ENCODE measurements at regions not wholly inside any gene's neighbourhood (a gene's known extent, or its start where the extent isn't known, plus 50 kb on each side); places are given as distances from the start of the nearest gene placed in this dataset.

DNA sequence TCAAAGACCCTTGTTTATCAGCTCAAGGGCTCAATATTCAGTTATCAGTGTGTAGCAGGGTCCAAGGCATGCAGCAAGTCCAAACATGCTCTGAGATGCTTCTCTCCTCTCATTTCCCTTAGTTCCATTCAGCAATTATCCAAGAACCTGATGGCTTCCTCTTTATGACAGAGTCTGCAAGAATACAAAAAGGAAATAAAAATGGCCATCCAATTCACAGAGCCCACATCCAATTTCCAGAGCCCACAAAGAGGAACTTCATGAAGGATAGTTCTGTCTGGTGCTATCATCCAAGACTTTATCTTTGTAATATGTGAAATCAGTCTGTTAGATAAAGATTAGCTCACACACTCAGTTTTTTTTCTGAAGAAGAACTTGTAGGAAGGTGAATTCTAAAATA is 217.2 kb downstream of the LACC1 start:
- no peak for DNase-seq (ENCODE audit: low read depth in 1 of 2, low spot score in 1 of 2)
- no peaks in the 10 kb centered on the region for H3K9me3 ChIP-seq (ENCODE audit: low read depth)
- H3K4me1 ChIP-seq (ENCODE audit: low read depth): peaks cover 6% of the 10 kb centered on the region
- TF ChIP-seq, protein P1, sequence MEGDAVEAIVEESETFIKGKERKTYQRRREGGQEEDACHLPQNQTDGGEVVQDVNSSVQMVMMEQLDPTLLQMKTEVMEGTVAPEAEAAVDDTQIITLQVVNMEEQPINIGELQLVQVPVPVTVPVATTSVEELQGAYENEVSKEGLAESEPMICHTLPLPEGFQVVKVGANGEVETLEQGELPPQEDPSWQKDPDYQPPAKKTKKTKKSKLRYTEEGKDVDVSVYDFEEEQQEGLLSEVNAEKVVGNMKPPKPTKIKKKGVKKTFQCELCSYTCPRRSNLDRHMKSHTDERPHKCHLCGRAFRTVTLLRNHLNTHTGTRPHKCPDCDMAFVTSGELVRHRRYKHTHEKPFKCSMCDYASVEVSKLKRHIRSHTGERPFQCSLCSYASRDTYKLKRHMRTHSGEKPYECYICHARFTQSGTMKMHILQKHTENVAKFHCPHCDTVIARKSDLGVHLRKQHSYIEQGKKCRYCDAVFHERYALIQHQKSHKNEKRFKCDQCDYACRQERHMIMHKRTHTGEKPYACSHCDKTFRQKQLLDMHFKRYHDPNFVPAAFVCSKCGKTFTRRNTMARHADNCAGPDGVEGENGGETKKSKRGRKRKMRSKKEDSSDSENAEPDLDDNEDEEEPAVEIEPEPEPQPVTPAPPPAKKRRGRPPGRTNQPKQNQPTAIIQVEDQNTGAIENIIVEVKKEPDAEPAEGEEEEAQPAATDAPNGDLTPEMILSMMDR (IDR thresholded peaks at IDR 0.05; ENCODE audit: low read depth, low read length): no peak
- no peaks in the 10 kb centered on the region for H3K36me3 ChIP-seq
- no peak overlapping the region for H3K27ac ChIP-seq
- H3K27me3 ChIP-seq: no peaks in the 10 kb centered on the region
- H3K4me3 ChIP-seq: no peak overlapping the region

DNA sequence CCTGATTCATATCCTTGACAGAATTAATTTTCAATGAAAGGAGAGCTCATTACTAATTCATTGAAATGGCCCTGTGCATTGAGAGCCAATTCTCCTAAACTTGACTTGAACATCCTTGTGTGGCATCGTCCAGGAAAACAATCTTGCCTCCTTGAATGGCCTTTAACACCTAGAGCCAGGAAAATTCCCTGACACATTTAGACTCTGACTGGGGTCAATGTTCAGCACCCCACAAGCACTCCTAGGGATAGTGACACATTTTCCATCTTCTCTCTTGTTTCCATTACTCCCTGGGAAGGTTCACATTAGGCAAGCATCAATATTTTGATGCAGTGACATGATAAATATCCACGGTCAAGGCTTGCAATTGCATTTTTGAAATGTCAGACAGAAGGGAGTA is 218.9 kb downstream of the LACC1 start:
- DNase-seq (ENCODE audit: low read depth in 1 of 2, low spot score in 1 of 2): no peak
- TF ChIP-seq, protein P1 (IDR thresholded peaks at IDR 0.05; ENCODE audit: low read depth, low read length): no peak
- H3K4me3 ChIP-seq: no peak overlapping the region

DNA sequence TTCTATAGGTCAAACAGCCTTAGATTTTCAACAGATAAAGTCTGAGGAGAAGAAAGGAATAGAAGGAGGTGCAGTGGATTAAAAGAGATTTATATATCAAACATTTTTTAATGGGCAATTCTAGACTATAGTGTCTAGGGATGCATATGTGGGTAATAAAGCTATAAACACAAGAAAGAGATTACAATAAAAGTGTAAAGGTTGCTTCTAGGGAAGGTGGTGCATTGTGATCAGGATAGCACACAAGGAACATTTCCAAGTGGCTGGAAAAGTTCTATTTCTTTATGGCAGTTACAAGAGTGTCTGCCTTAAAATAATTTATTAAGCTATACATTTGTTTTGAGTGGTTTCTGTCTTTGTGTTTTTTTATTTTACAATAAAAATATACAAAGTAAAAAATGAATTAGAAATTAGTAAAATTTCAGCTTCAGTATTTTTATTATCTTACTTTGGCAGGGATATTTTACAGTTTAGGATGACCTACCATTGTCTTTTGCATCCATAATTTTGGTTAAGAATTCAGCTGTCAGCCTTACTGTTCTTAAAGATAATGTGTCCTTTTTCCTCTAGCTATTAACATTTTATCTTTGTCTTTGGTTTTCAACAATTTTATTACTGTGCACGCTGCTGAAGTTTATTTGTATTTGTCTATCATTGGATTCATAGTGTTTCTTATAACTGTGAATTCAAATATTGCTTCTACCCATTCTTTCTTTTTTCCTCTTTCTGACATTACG is 221.8 kb downstream of the LACC1 start:
- no peaks in the 10 kb centered on the region for H3K36me3 ChIP-seq
- TF ChIP-seq, protein P1 (IDR thresholded peaks at IDR 0.05; ENCODE audit: low read depth, low read length): no peak
- H3K27me3 ChIP-seq: no peaks in the 10 kb centered on the region
- H3K27ac ChIP-seq: no peak overlapping the region
- no peaks in the 10 kb centered on the region for H3K9me3 ChIP-seq (ENCODE audit: low read depth)
- H3K4me3 ChIP-seq: no peak overlapping the region
- DNase-seq (ENCODE audit: low read depth in 1 of 2, low spot score in 1 of 2): no peak
- H3K4me1 ChIP-seq (ENCODE audit: low read depth): peaks cover 39% of the 10 kb centered on the region

More for the DNA sequence above, 218.9 kb downstream of the LACC1 start:
- Histone ChIP-seq H3K9me3 (ENCODE audit: low read depth) (no peaks in the 10 kb centered on the region), H3K27ac (no peak overlapping the region), H3K27me3 (no peaks in the 10 kb centered on the region), H3K36me3 (no peaks in the 10 kb centered on the region), H3K4me1 (ENCODE audit: low read depth) (peaks cover 12% of the 10 kb centered on the region)

DNA sequence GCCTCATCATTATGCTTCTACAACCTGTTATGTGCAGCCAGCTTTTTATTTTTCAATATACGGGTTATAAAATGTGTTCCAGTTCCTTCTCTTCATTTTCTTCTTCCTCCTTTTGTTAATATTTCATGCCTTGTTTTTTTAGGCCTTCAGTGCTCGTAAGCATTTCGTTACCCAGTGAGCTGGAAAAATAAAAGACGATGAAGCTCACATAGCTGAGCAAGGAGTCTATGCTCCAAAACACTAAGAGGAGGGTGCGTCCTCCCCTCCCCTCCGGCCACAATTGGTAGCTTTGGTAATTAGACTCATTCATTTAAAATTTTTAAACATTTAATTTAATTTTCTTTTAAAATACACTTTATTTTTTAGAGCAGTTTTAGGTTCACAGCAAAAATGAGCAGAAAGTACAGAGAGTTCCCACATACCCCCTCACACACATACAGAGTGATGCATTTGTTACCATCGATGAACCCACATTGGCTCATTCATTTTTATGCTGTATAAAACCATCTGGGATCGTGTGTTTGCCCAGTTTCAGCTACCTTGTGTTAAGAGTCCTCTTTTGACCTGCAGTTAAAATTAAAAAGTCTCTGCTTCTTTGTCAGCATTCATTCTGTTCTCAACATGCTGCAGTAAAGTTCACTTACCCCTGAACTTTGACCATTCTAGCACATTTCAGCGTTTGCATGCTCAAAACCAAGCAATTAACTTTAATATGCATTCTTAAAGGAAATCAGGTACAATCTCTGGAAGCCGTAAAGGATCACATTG is 223.9 kb downstream of the LACC1 start:
- no peak overlapping the region for H3K4me3 ChIP-seq
- H3K4me1 ChIP-seq (ENCODE audit: low read depth): peaks cover 49% of the 10 kb centered on the region
- H3K9me3 ChIP-seq (ENCODE audit: low read depth): no peaks in the 10 kb centered on the region
- peak overlapping the region; percentile 97 for H3K27ac ChIP-seq
- H3K36me3 ChIP-seq: no peaks in the 10 kb centered on the region
- H3K27me3 ChIP-seq: no peaks in the 10 kb centered on the region
- DNase-seq (ENCODE audit: low read depth in 1 of 2, low spot score in 1 of 2): no peak
- TF ChIP-seq, protein P1 (IDR thresholded peaks at IDR 0.05; ENCODE audit: low read depth, low read length): no peak

DNA sequence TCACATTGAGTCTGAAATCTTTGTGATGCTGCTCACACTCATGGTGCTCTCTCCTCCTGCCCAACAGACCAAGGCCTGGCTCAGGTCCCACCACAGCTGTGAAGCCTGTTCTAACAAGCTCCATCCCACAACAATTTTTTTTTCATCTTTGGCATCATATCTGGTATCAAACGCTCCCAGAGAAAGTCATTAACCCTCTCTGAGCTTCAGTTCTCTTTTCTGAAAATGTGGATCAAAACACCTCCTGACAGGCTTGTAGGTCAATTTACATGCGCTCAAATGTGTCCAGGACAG is 224.4 kb downstream of the LACC1 start:
- Histone ChIP-seq H3K9me3 (ENCODE audit: low read depth) (no peaks in the 10 kb centered on the region), H3K4me3 (no peak overlapping the region), H3K4me1 (ENCODE audit: low read depth) (peaks cover 55% of the 10 kb centered on the region), H3K36me3 (no peaks in the 10 kb centered on the region), H3K27me3 (no peaks in the 10 kb centered on the region), H3K27ac (peak overlapping the region; percentile 97)
- TF ChIP-seq, protein P1 (IDR thresholded peaks at IDR 0.05; ENCODE audit: low read depth, low read length): no peak
- DNase-seq (ENCODE audit: low read depth in 1 of 2, low spot score in 1 of 2): no peak
